GM13976 (cell line): ENCODE measurements at regions not wholly inside any gene's neighbourhood (a gene's known extent, or its start where the extent isn't known, plus 50 kb on each side); places are given as distances from the start of the nearest gene placed in this dataset.
A peak's percentile ranks its signal among the peaks of the same experiment; 100 is the strongest.

ENCODE experiments used
- DNase-seq: peaks from one replicate; pipeline ENCODE4 v3.0.0; 2012; ENCODE audit warnings: low spot score
- in situ Hi-C: fragments of 300-500 bp; cut with MboI; formaldehyde crosslinking; loops from one replicate; pipeline ENCODE4 v1.12.0; 2022; ENCODE audit warnings: low sequenced_read_pairs, mixed read lengths, inconsistent platforms; ENCODE audit not compliant: unreplicated experiment
- TF ChIP-seq, protein P1 (sequence below): IDR thresholded peaks from 2 replicates; pipeline ENCODE4 v1.5.1; 2012; ENCODE audit warnings: borderline replicate concordance, mild to moderate bottlenecking; ENCODE audit not compliant: insufficient read depth; ENCODE audit errors: extremely low read depth, missing control alignments, control extremely low read depth

DNA sequence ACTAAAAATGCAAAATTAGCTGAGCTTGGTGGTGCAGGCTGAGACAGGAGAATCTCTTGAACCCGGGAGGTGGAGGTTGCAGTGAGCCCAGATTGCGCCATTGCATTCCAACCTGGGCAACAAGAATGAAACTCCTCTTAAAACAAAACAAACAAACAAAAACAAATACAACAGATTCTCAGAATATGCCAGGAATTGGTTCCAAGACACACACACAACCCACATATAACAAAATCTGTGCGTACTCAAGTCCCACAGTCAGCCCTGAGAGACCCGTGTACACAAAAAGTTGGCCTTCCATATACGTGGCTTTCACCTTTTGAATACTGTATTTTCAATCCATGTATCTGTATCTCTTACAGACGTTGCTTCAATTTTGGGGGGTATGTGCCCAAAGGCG is 98.9 kb upstream of the MARCKS start:
- in situ Hi-C loops: loop anchor here (10.0 kb wide), 1 partner anchor 97 kb away; the partner anchor contains the start of gene MARCKS
- TF ChIP-seq, protein P1, sequence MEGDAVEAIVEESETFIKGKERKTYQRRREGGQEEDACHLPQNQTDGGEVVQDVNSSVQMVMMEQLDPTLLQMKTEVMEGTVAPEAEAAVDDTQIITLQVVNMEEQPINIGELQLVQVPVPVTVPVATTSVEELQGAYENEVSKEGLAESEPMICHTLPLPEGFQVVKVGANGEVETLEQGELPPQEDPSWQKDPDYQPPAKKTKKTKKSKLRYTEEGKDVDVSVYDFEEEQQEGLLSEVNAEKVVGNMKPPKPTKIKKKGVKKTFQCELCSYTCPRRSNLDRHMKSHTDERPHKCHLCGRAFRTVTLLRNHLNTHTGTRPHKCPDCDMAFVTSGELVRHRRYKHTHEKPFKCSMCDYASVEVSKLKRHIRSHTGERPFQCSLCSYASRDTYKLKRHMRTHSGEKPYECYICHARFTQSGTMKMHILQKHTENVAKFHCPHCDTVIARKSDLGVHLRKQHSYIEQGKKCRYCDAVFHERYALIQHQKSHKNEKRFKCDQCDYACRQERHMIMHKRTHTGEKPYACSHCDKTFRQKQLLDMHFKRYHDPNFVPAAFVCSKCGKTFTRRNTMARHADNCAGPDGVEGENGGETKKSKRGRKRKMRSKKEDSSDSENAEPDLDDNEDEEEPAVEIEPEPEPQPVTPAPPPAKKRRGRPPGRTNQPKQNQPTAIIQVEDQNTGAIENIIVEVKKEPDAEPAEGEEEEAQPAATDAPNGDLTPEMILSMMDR: no peak
- no peak for DNase-seq

DNA sequence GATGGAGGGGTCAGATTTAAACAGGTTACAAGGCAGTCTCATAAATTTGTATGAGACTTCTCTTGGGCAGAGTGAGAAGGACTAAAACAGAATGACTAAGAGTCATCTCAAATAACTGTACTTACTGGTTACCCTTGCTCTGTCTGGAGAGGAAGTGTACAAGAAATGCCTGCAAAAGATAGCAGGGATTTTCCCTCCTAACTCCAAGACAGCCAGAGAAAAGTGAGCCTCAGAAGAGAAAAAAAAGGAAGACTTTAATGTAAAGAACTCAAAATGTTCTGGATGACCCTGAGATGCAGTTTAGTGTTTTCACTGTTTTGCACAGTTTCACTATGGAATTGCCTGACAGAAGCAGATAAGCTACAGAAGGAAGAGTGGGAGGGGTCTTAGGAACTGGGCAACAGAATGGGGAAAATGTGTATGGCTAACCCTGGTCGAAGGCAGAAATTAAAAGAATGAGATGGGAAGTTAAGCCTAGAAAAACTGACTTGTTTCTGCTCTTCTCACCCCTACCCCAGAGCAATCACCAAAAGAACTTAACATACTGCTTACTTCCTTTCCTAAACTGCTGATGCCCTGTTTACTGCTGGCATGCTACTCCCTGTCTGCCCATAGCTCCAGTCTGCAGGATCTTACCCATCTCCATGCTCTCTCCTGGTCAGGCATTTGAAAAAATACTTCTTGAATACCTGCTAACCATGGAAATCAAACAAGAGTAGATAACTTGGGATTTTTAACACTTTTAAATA is 98.1 kb upstream of the MARCKS start:
- TF ChIP-seq, protein P1: no peak
- no peak for DNase-seq

DNA sequence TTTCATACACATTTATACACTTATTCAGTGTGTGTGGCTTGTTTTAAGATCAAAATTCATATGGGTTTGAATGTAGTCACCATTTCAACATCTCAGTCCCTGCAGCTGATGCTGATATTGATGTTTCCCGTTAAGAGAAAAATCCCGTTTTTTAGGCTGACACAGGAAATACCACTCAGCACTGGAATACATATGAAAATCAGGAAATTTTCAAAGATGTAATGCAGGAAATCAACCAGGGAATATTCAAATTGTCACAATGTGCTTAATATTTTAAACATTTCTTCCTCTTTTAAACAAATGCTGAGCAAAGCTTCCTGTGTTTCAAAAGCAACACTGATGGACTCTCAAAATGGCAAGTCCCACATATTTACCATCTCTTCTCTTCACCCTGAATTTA is 94.5 kb upstream of the MARCKS start:
- in situ Hi-C loops: no loop called here
- no peak for DNase-seq
- TF ChIP-seq, protein P1: no peak

More for the DNA sequence above, 98.1 kb upstream of the MARCKS start:
- in situ Hi-C loops: loop anchor here (10.0 kb wide), 1 partner anchor 96 kb away; the partner anchor contains the start of gene MARCKS

DNA sequence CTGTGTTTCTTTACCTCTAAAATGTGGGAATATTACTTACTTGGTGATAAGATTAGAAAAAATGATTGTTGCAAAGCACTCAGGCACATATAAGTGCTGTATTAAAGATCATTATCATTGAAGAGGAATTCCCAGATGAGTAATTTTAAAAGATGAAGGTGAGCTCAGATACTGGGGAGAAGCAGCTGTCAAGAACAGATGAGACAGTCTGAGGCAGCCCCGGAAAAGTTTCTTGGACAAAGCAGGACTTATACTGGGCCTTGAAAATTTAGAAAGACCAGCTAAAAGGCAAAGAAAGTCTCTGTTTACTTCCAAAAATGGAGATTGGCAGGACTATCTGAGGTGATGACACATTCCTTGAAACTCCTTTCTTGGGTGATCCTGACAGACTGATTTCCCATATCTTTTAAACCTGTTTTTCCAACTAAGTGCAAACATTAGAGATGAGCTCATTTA is 93.8 kb upstream of the MARCKS start:
- in situ Hi-C loops: no loop called here
- DNase-seq: no peak
- TF ChIP-seq, protein P1: no peak

DNA sequence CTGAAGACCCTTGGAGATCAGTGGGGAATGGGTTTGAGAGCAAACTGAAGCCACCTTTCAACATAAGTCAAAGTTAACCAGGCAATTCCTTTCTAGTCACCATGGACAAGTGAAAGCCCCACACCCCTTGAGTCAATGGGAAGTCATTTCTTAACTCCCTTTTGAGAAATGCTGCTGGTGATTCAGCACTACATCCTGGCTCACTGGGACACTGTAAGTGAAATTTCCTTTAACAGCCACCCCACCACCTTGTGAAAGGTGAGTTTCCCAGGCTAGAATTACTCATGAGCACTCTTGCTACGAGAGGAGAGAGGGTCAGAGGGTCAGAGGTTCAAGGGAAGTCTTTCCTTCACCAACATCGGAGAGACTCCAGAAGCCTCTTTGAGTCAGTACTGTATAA is 93.3 kb upstream of the MARCKS start:
- DNase-seq: peak; percentile 30
- in situ Hi-C loops: no loop called here
- TF ChIP-seq, protein P1: no peak

DNA sequence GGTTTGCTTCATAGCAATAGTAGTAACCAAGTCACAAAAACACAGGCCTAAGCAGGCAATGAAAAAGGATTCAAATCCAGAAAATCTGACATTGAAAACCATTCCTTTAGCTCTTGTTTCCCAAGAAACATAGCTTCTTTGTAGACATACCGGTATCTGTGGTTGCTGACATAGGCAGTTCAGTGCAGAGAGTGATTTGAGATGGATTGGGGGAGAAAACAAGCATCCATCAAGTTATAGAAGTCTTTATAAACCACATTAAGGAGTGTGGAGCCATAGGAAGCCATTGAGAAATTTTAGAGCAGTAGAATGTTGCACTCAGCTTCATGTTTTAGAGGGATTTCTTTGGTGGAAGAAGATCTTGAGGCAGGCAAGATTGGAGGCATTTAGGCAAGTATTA is 91.2 kb upstream of the MARCKS start:
- TF ChIP-seq, protein P1: no peak
- in situ Hi-C loops: no loop called here
- no peak for DNase-seq

DNA sequence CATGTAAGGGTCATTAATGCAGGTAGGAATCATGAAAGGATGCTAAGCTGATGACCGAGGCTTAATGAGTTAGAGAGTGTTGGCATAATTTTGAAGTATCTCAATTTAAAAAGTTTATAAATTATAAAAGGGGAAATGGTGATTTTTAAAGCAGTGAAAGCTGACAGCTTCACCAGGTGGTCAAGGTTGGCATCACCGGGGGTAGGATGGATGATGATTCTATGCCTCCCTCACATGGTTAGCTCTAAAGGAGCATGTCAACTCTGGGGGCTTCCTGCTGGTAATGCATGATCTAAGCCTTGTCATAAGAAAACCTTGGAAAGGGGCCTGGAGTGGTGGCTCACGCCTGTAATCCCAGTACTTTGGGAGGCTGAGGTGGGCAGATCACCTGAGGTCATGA is 89.2 kb upstream of the MARCKS start:
- no peak for DNase-seq
- in situ Hi-C loops: no loop called here
- TF ChIP-seq, protein P1: no peak
